Liver (tissue), 8 donors: ENCODE measurements at regions not wholly inside any gene's neighbourhood (a gene's known extent, or its start where the extent isn't known, plus 50 kb on each side); places are given as distances from the start of the nearest gene placed in this dataset.

Experiments used
- DNase-seq: peaks from one replicate; pipeline ENCODE4 v3.0.0-alpha.2; 2017; ENCODE audit warnings: low spot score
- H3K27ac ChIP-seq, 2 donors: one replicate each; pipeline ENCODE4 v1.7.0; 2013; ENCODE audit warnings: inconsistent platforms in 2 of 2, low read length in 2 of 2, control low read depth in 1 of 2, low read depth in 1 of 2, mild to moderate bottlenecking in 1 of 2
- H3K27me3 ChIP-seq, 4 donors: one replicate each; pipeline versions ENCODE4 v1.6.1 to v1.7.0; 2013; ENCODE audit warnings: low read length in 3 of 4, inconsistent platforms in 1 of 4, mild to moderate bottlenecking in 1 of 4, moderate library complexity in 1 of 4; ENCODE audit not compliant: control insufficient read depth in 4 of 4, insufficient read depth in 4 of 4
- H3K36me3 ChIP-seq, 4 donors: one replicate each; pipeline versions ENCODE4 v1.6.1 to v1.7.0; 2013; ENCODE audit warnings: low read length in 3 of 4, mild to moderate bottlenecking in 3 of 4, low read depth in 1 of 4, moderate library complexity in 1 of 4; ENCODE audit not compliant: control insufficient read depth in 4 of 4, insufficient read depth in 3 of 4
- H3K4me1 ChIP-seq, 4 donors: one replicate each; pipeline versions ENCODE4 v1.6.1 to v1.7.0; 2013; ENCODE audit warnings: low read length in 3 of 4, mild to moderate bottlenecking in 3 of 4, moderate library complexity in 1 of 4; ENCODE audit not compliant: control insufficient read depth in 4 of 4, insufficient read depth in 4 of 4
- H3K4me3 ChIP-seq, 3 donors: one replicate each; pipeline versions ENCODE4 v1.6.1 to v1.7.0; 2013; ENCODE audit warnings: low read length in 3 of 3, control low read depth in 1 of 3, low read depth in 1 of 3, mild to moderate bottlenecking in 1 of 3
- H3K9ac ChIP-seq, 2 donors: one replicate each; pipeline ENCODE4 v1.7.0; 2013; ENCODE audit warnings: low read length in 2 of 2, mild to moderate bottlenecking in 2 of 2, moderate library complexity in 2 of 2, control low read depth in 1 of 2, low read depth in 1 of 2
- H3K9me3 ChIP-seq, 4 donors: one replicate each; pipeline versions ENCODE4 v1.6.1 to v1.7.0; 2013; ENCODE audit warnings: low read length in 3 of 4; ENCODE audit not compliant: control insufficient read depth in 4 of 4
- CTCF ChIP-seq: fragments of 150-350 bp; IDR thresholded peaks from 2 replicates; pipeline ENCODE4 v1.5.1; 2017; ENCODE audit warnings: improper control_type of control experiment, low read depth, low read length; ENCODE audit not compliant: missing input control
- EGR1 ChIP-seq, 2 donors: IDR thresholded peaks; 2 replicates each; pipeline ENCODE4 v1.6.1; 2016 to 2018; ENCODE audit warnings: antibody characterized with exemption in 2 of 2, low read depth in 2 of 2
- FOXA1 ChIP-seq: IDR thresholded peaks from 2 replicates; pipeline ENCODE4 v1.6.1; 2016; ENCODE audit warnings: antibody characterized with exemption
- FOXA2 ChIP-seq: IDR thresholded peaks from 2 replicates; pipeline ENCODE4 v1.6.1; 2016; ENCODE audit warnings: antibody characterized with exemption
- GABPA ChIP-seq, 2 donors: IDR thresholded peaks in 1 of 2; conservative IDR thresholded peaks in 1 of 2; 2 replicates each; pipeline ENCODE4 v1.6.1; 2016; ENCODE audit warnings: antibody characterized with exemption in 2 of 2, mild to moderate bottlenecking in 1 of 2, moderate library complexity in 1 of 2
- HNF4A ChIP-seq, 2 donors: conservative IDR thresholded peaks; 2 replicates each; pipeline ENCODE4 v1.6.1; 2016; ENCODE audit warnings: antibody characterized with exemption in 2 of 2, mild to moderate bottlenecking in 2 of 2
- HNF4G ChIP-seq: IDR thresholded peaks from 2 replicates; pipeline ENCODE4 v1.6.1; 2016; ENCODE audit warnings: antibody characterized with exemption
- JUND ChIP-seq, 2 donors: IDR thresholded peaks; 2 replicates each; pipeline ENCODE4 v1.6.1; 2016; ENCODE audit warnings: antibody characterized with exemption in 2 of 2
- NR2F2 ChIP-seq: IDR thresholded peaks from 2 replicates; pipeline ENCODE4 v1.6.1; 2016; ENCODE audit warnings: antibody characterized with exemption
- RAD21 ChIP-seq, 2 donors: IDR thresholded peaks; 2 replicates each; pipeline ENCODE4 v1.6.1; 2016; ENCODE audit warnings: antibody characterized with exemption in 2 of 2, mild to moderate bottlenecking in 2 of 2
- REST ChIP-seq: IDR thresholded peaks from 2 replicates; pipeline ENCODE4 v1.6.1; 2016; ENCODE audit warnings: antibody characterized with exemption, mild to moderate bottlenecking
- RXRA ChIP-seq, 2 donors: IDR thresholded peaks; 2 replicates each; pipeline ENCODE4 v1.6.1; 2017 to 2018; ENCODE audit warnings: antibody characterized with exemption in 2 of 2, mild to moderate bottlenecking in 1 of 2
- SP1 ChIP-seq: IDR thresholded peaks from 2 replicates; pipeline ENCODE4 v1.6.1; 2018; ENCODE audit warnings: antibody characterized with exemption, mild to moderate bottlenecking
- TAF1 ChIP-seq: conservative IDR thresholded peaks from 2 replicates; pipeline ENCODE4 v1.6.1; 2016; ENCODE audit warnings: antibody characterized with exemption, mild to moderate bottlenecking
- YY1 ChIP-seq: IDR thresholded peaks from 2 replicates; pipeline ENCODE4 v1.6.1; 2016; ENCODE audit warnings: antibody characterized with exemption, mild to moderate bottlenecking
- ZBTB33 ChIP-seq: IDR thresholded peaks from 2 replicates; pipeline ENCODE4 v1.6.1; 2016; ENCODE audit warnings: antibody characterized with exemption
- WGBS: extraction: QIAGEN DNeasy Blood & Tissue Kit; methylation state at CpG from one replicate; pipeline ENCODE4 v1.1.7; 2013; 5-methylcytosine and 5-hydroxymethylcytosine counted together
- TF ChIP-seq, protein P1 (sequence below): IDR thresholded peaks from 2 replicates; pipeline ENCODE4 v1.6.1; 2016; ENCODE audit warnings: antibody characterized with exemption
- TF ChIP-seq, protein P2 (sequence below): IDR thresholded peaks from 2 replicates; pipeline ENCODE4 v1.6.1; 2016; ENCODE audit warnings: antibody characterized with exemption
- donor health status: healthy.
- donor health status: healthy.
- donor health status: healthy.
- donor health status: healthy.
- donor health status: healthy.

DNA sequence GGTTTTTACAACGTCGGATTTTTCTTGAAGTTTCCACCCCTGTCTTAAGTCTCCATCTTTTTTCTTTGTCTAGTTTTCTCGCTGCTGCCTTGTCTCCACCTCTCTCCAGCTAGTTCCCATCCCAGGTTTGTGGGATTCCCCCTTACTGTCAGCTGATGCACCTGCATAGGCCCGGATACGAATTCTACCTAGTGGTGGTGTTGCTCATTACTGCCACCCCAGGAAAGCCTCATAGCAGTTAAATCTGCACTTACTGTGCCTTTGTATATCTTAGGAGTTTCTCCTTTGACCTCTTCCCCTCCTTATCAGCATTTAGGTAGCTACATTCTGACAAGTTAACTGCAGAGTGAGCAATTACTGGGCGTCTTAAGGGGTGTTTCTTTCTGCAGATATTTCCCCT is 1693.1 kb upstream of the TENM3 start:
- Histone ChIP-seq H3K4me1 (no peaks in the 10 kb centered on the region), H3K9me3 (no peaks in the 10 kb centered on the region), H3K27me3 (no peaks in the 10 kb centered on the region), H3K36me3 (no peaks in the 10 kb centered on the region), H3K27ac (no peak overlapping the region), H3K9ac (no peak overlapping the region), H3K4me3 (no peak overlapping the region)
- DNase-seq: no peak
- TF ChIP-seq HNF4A (conservative IDR thresholded peaks at IDR 0.05): no peak
- TF ChIP-seq SP1: no peak
- TF ChIP-seq FOXA2: no peak
- no peak for TF ChIP-seq FOXA1
- no peak for TF ChIP-seq RXRA (IDR thresholded peaks at IDR 0.05)
- no peak for TF ChIP-seq RAD21 (IDR thresholded peaks at IDR 0.05)
- TF ChIP-seq YY1: no peak
- TF ChIP-seq GABPA (IDR thresholded peaks at IDR 0.05 in 1 of 2, conservative IDR thresholded peaks at IDR 0.05 in 1 of 2): no peak
- TF ChIP-seq, protein P1, sequence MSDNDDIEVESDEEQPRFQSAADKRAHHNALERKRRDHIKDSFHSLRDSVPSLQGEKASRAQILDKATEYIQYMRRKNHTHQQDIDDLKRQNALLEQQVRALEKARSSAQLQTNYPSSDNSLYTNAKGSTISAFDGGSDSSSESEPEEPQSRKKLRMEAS: no peak
- TF ChIP-seq TAF1: no peak
- TF ChIP-seq ZBTB33: no peak
- TF ChIP-seq REST: no peak
- no peak for TF ChIP-seq CTCF
- TF ChIP-seq, protein P2, sequence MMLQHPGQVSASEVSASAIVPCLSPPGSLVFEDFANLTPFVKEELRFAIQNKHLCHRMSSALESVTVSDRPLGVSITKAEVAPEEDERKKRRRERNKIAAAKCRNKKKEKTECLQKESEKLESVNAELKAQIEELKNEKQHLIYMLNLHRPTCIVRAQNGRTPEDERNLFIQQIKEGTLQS: no peak
- TF ChIP-seq JUND (IDR thresholded peaks at IDR 0.05): no peak
- TF ChIP-seq EGR1 (IDR thresholded peaks at IDR 0.05; ENCODE audit: low read depth in 2 of 2): no peak
- TF ChIP-seq HNF4G: no peak
- no peak for TF ChIP-seq NR2F2
- WGBS: 61% methylated on average over 6 of the region's 6 CpGs

- H3K9ac ChIP-seq: no peak overlapping the region
- no peak overlapping the region for H3K27ac ChIP-seq
- no peak for DNase-seq
- no peaks in the 10 kb centered on the region for H3K27me3 ChIP-seq
- H3K9me3 ChIP-seq: peaks cover 0 to 2% (median 0%) of the 10 kb centered on the region in 4 donors
- no peaks in the 10 kb centered on the region for H3K36me3 ChIP-seq
- no peaks in the 10 kb centered on the region for H3K4me1 ChIP-seq
- no peak overlapping the region for H3K4me3 ChIP-seq
- WGBS: 62% methylated on average over 3 of the region's 3 CpGs
- TF ChIP-seq YY1 (no peak), NR2F2 (no peak), ZBTB33 (no peak), JUND (IDR thresholded peaks at IDR 0.05) (no peak), GABPA (IDR thresholded peaks at IDR 0.05 in 1 of 2, conservative IDR thresholded peaks at IDR 0.05 in 1 of 2) (no peak), RAD21 (IDR thresholded peaks at IDR 0.05) (no peak), HNF4A (conservative IDR thresholded peaks at IDR 0.05) (no peak), CTCF (no peak)
- TF ChIP-seq, protein P1: no peak
Observed at GRCh38 chr4:180557348-180557747, 1685.9 kb upstream of the TENM3 start.
